Breast epithelium (tissue), 4 donors: ENCODE measurements at regions not wholly inside any gene's neighbourhood (a gene's known extent, or its start where the extent isn't known, plus 50 kb on each side); places are given as distances from the start of the nearest gene placed in this dataset.

Experiments
- DNase-seq, 2 donors: peaks; one replicate each; pipeline ENCODE4 v3.0.0-alpha.2; 2019; ENCODE audit warnings: low spot score in 2 of 2
- H3K27ac ChIP-seq, 2 donors: fragments of 200-600 bp; sonication (generic) in 1 of 2; one replicate each; pipeline ENCODE4 v1.5.1; 2016 to 2019; ENCODE audit warnings: mild to moderate bottlenecking in 1 of 2
- H3K27me3 ChIP-seq, 2 donors: fragments of 200-600 bp; sonication (generic) in 1 of 2; one replicate each; pipeline versions ENCODE4 v1.5.1 to v1.6.0; 2017 to 2019; ENCODE audit warnings: control low read depth in 1 of 2, mild to moderate bottlenecking in 1 of 2
- H3K36me3 ChIP-seq: fragments of 200-600 bp; one replicate; pipeline ENCODE4 v1.5.1; 2019
- H3K4me1 ChIP-seq, 2 donors: fragments of 200-600 bp; sonication (generic); one replicate each; pipeline ENCODE4 v1.5.1; 2016 to 2019; ENCODE audit warnings: control low read depth in 1 of 2
- H3K4me3 ChIP-seq, 3 donors: fragments of 200-600 bp; sonication (generic); 1 replicate in 2 of 3; 2 replicates in 1 of 3; pipeline ENCODE4 v1.5.1; 2016 to 2019; ENCODE audit warnings: mild to moderate bottlenecking in 3 of 3, moderate library complexity in 2 of 3
- H3K9me3 ChIP-seq, 2 donors: fragments of 200-600 bp; sonication (generic) in 1 of 2; one replicate each; pipeline ENCODE4 v1.5.1; 2016 to 2019; ENCODE audit warnings: control low read depth in 1 of 2
- POLR2A ChIP-seq: fragments of 450-650 bp; IDR thresholded peaks from one replicate; pipeline ENCODE4 v1.6.1; 2016; ENCODE audit warnings: antibody characterized with exemption, mild to moderate bottlenecking, moderate library complexity
- POLR2AphosphoS5 ChIP-seq, 3 donors: sonication (generic); formaldehyde crosslinking; IDR thresholded peaks; one replicate each; pipeline ENCODE4 v1.6.1; 2017; ENCODE audit warnings: antibody characterized with exemption in 3 of 3
- intact Hi-C: fragments of 100-400 bp; cut with DNase I; formaldehyde crosslinking; loops from one replicate; pipeline ENCODE4 v1.15.1; 2023; ENCODE audit warnings: low total_unique reads
- TF ChIP-seq, protein P1 (sequence below), 3 donors: fragments of 450-650 bp; IDR thresholded peaks; one replicate each; pipeline ENCODE4 v1.5.1; 2016 to 2017; ENCODE audit warnings: antibody characterized with exemption in 3 of 3, mild to moderate bottlenecking in 3 of 3, moderate library complexity in 3 of 3

GRCh38 chr16:85986931-85987749 is 88.2 kb downstream of the IRF8 start:
- no peak for TF ChIP-seq POLR2AphosphoS5 (IDR thresholded peaks at IDR 0.05)
- TF ChIP-seq POLR2A: no peak
- TF ChIP-seq, protein P1, sequence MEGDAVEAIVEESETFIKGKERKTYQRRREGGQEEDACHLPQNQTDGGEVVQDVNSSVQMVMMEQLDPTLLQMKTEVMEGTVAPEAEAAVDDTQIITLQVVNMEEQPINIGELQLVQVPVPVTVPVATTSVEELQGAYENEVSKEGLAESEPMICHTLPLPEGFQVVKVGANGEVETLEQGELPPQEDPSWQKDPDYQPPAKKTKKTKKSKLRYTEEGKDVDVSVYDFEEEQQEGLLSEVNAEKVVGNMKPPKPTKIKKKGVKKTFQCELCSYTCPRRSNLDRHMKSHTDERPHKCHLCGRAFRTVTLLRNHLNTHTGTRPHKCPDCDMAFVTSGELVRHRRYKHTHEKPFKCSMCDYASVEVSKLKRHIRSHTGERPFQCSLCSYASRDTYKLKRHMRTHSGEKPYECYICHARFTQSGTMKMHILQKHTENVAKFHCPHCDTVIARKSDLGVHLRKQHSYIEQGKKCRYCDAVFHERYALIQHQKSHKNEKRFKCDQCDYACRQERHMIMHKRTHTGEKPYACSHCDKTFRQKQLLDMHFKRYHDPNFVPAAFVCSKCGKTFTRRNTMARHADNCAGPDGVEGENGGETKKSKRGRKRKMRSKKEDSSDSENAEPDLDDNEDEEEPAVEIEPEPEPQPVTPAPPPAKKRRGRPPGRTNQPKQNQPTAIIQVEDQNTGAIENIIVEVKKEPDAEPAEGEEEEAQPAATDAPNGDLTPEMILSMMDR (IDR thresholded peaks at IDR 0.05): no peak
- Histone ChIP-seq H3K4me3 (no peak overlapping the region), H3K9me3 (no peaks in the 10 kb centered on the region), H3K4me1 (no peaks in the 10 kb centered on the region), H3K27ac (no peak overlapping the region), H3K27me3 (peaks cover 0 to 36% of the 10 kb centered on the region in 2 donors), H3K36me3 (no peaks in the 10 kb centered on the region)
- intact Hi-C loops: no loop called here
- no peak for DNase-seq

GRCh38 chr16:85987750-85988078 is 88.8 kb downstream of the IRF8 start:
- H3K27ac ChIP-seq: no peak overlapping the region
- H3K9me3 ChIP-seq: no peaks in the 10 kb centered on the region
- H3K4me3 ChIP-seq: no peak overlapping the region
- H3K27me3 ChIP-seq: peaks cover 0 to 40% of the 10 kb centered on the region in 2 donors
- TF ChIP-seq, protein P1 (IDR thresholded peaks at IDR 0.05): no peak
- TF ChIP-seq POLR2AphosphoS5 (IDR thresholded peaks at IDR 0.05) (no peak), POLR2A (no peak)
- intact Hi-C loops: no loop called here
- no peaks in the 10 kb centered on the region for H3K4me1 ChIP-seq
- H3K36me3 ChIP-seq: no peaks in the 10 kb centered on the region
- no peak for DNase-seq

DNA sequence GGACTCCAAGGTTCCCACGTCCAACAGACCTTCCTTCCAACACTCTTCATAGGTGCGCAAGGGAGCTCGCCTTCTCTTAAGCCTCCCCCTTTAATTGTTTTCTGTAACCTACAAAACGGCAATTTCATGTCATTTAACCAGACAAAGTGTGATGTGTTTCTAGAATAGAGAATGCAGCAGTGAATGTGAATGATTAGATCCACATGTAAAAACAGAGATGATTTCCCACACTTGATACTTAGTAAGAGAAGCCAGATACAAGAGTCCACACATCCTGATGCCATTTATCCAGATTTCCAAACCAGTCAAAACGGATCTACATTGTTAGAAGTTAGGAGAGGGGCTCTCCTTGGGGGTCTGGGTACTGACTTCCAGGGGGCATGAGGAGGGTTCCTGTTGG is 89.3 kb downstream of the IRF8 start:
- intact Hi-C loops: no loop called here
- H3K36me3 ChIP-seq: no peaks in the 10 kb centered on the region
- H3K4me1 ChIP-seq: no peaks in the 10 kb centered on the region
- no peaks in the 10 kb centered on the region for H3K9me3 ChIP-seq
- H3K27ac ChIP-seq: no peak overlapping the region
- no peak overlapping the region for H3K4me3 ChIP-seq
- TF ChIP-seq, protein P1 (IDR thresholded peaks at IDR 0.05): no peak
- TF ChIP-seq POLR2AphosphoS5 (IDR thresholded peaks at IDR 0.05) (no peak), POLR2A (no peak)
- peaks cover 0 to 37% of the 10 kb centered on the region in 2 donors for H3K27me3 ChIP-seq
- no peak for DNase-seq

- intact Hi-C loops: no loop called here
- no peak overlapping the region for H3K27ac ChIP-seq
- no peak for DNase-seq
Measured at GRCh38 chr16:85988723-85989313, 89.9 kb downstream of the IRF8 start.

DNA sequence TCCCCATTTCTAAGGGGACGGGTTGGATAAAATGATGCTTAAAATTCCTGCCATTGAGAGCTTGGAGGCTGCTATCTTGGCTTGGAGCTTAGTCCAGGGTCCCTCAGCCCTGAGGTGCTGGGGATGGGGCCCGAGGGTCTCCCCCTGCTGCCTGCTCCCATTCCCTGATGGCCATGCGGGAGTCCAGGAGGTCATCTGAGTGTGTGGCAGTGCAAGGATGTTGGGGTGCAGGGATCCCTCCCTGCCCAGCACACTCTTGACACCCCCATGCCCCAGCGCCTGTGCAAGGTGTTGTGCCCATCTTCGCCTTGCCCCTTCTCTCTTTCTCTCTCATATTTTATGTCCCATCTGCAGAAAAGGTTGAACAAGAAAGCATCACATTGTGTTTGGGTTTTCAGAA is 90.4 kb downstream of the IRF8 start:
- no peak for DNase-seq
- intact Hi-C loops: no loop called here
- Histone ChIP-seq H3K36me3 (no peaks in the 10 kb centered on the region), H3K27me3 (peaks cover 0 to 27% of the 10 kb centered on the region in 2 donors), H3K9me3 (no peaks in the 10 kb centered on the region), H3K4me3 (no peak overlapping the region), H3K27ac (no peak overlapping the region), H3K4me1 (no peaks in the 10 kb centered on the region)
- no peak for TF ChIP-seq POLR2AphosphoS5 (IDR thresholded peaks at IDR 0.05)
- TF ChIP-seq POLR2A: no peak
- TF ChIP-seq, protein P1 (IDR thresholded peaks at IDR 0.05): no peak

More at GRCh38 chr16:85988723-85989313, 89.9 kb downstream of the IRF8 start:
- H3K27me3 ChIP-seq: peaks cover 0 to 32% of the 10 kb centered on the region in 2 donors
- TF ChIP-seq POLR2A: no peak
- TF ChIP-seq, protein P1 (IDR thresholded peaks at IDR 0.05): no peak
- no peak for TF ChIP-seq POLR2AphosphoS5 (IDR thresholded peaks at IDR 0.05)
- no peaks in the 10 kb centered on the region for H3K4me1 ChIP-seq
- H3K4me3 ChIP-seq: no peak overlapping the region
- no peaks in the 10 kb centered on the region for H3K36me3 ChIP-seq
- no peaks in the 10 kb centered on the region for H3K9me3 ChIP-seq
